ENCODE measurements at regions not wholly inside any gene's neighbourhood (a gene's known extent, or its start where the extent isn't known, plus 50 kb on each side); places are given as distances from the start of the nearest gene placed in this dataset.
A peak's percentile ranks its signal among the peaks of the same experiment; 100 is the strongest.
"Not testable (repeated sequence)": the region's sequence is repeated elsewhere in the genome, so short reads cannot be mapped to it uniquely, and the experiment has no call there.

DNA sequence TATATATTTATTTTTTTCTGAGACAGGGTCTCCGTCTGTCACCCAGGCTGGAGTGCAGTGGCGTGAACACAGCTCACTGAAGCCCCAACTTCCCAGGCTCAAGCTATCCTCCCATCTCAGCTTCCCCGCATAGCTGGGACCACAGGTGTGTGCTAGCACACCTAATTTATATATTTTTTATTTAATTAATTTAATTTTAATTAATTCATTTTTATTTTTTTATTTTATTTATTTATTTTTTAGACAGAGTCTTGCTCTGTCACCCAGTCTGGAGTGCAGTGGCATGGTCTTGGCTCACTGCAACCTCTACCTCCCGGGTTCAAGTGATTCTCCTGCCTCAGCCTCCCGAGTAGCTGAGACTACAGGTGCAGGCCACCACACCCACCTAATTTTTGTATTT, 86.9 kb upstream of the CLINT1 start:
- not testable (repeated sequence) for DNase-seq (ENCODE audit: low spot score)

DNA sequence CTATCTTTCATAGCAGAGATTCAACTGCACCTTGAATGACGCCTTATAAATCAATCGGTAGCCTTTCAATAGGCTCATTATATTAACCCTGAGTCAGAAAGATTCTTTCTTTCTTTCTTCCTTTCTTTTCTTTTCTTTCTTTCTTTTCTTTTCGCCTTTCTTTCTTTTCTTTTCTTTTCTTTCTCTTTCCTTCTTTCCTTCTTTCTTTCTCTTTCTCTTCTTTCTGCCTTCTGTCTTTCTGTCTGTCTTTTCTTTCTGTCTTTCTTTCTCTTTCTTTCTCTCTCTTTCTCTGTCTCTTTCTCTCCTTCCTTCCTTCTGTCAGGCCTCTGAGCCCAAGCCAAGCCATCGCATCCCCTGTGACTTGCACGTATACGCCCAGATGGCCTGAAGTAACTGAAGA, 86.0 kb upstream of the CLINT1 start:
- DNase-seq (ENCODE audit: low spot score) = no peak

DNA sequence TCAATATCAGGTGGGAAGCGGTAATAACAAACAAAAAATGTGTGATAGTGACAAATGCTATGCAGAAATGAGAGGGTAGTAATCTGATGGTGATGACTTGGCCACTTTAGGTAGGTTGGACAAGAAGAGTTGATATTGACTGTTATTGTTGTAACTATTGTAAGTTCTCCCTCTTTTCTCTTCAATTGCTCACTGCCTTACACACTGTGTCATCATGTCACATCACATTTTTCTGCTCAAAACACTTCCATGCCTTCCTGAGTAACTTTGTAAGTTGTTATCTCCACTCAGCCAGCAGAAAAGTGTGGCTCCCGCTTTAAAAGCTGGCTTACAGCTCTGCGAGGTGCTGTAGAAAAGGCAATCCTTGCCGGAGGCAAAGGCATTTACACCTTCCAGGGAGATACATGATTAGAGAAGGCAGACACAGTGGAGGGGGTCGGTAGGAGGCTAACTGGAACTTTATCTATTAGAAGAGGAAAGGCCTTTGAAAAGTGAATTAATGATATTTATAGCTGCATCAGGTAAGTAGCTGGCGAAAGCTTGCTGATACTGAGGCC, 85.2 kb upstream of the CLINT1 start:
- no peak for DNase-seq (ENCODE audit: low spot score)

DNA sequence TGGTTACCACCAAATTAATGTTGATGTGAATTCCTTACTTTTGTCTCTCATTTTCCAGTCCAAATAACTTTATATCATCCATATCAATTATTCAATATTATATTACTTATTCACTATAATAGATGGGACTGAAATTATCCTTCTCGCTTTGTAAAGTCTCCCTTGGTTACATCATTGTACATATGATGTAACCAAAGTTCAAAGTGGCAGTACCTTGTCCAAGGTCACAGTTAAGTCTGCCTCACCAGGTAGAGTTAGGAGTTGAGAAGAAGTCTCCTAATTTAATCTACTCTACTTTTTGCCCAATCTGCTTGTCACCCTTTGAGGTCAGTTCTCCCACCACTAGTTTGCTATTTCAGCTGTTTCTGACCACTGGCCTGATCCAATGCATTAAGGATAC, 83.7 kb upstream of the CLINT1 start:
- no peak for DNase-seq (ENCODE audit: low spot score)

DNA sequence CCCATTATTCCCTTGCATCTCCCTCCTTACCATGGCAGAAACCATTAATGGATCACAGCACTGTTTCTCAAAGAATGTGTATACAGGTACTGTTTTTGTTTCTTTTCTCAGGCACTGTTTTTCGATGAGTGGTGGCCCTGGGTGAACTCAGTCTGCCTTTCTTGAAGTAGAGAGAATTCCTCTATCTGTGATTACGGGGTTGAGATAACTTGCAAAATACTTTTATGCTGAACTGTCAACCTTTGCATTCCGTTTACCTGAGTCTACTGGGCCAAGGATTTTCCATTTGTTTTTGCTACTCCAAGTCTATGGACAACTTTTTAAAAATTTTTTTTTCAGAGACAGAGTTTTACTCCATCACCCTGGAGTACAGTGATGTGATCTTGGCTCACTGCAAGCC, 82.7 kb upstream of the CLINT1 start:
- DNase-seq (ENCODE audit: low spot score) = no peak

DNA sequence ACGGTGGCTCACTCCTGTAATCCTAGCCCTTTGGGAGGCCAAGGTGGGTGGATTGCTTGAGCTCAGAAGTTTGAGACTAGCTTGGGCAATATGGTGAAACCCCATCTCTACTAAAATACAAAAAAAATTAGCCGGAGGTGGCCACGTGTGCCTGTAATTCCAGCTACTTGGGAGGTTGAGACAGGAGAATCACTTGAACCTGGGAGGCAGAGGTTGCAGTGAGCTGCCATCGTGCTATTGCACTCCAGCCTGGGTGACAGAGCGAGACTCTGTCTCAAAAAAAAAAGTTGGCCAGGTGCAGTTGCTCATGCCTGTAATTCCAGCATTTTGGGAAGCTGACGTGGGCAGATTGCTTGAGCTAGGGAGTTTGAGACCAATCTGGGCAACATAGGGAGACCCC, 79.2 kb upstream of the CLINT1 start:
- DNase-seq (ENCODE audit: low spot score) = not testable (repeated sequence)

DNA sequence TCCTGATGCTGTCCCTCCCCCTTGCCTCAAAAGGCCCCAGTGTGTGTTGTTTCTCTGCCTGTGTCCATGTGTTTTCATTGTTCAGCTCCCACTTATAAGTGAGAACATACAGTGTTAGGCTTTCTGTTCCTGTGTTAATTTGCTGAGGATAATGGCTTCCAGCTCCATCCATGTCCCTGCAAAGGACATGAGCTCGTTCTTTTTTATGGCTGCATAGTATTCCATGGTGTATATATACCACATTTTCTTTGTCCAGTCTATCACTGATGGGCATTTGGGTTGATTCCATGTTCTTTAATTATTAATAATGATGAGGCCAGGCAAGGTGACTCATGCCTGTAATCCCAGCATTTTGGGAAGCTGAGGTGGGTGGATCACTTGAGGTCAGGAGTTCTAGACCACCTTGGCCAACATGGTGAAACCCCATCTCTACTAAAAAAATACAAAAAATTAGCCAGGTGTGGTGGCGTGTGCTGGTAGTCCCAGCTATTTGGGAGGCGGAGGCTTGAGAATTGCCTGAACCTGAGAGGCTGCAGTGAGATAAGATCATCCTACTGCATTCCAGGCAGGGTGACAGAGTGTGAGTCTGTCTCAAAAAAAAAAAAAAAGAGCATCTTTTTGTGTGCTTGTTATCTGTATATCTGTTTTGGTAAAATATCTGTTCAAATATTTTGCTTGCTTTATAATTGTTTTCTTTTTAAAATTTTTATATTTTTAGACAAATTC, 78.0 kb upstream of the CLINT1 start:
- DNase-seq (ENCODE audit: low spot score) = not testable (repeated sequence)

DNA sequence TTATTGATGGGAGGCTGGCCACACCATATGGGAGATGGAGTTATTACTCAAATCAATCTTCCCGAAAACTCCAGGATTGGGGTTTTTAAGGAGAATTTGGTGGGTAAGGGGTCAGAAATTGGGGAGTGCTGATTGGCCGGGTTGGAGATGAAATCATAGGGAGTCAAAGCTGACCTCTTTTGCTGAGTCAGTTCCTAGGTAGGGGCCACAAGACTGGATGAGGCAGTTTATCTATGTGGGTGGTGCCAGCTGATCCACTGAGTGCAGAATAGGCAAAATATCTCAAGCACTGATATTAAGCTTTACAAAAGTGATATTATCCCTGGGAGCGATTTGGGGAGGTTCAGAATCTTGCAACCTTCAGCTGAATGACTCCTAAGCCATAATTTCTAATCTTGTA, 75.7 kb upstream of the CLINT1 start:
- no peak for DNase-seq (ENCODE audit: low spot score)

DNA sequence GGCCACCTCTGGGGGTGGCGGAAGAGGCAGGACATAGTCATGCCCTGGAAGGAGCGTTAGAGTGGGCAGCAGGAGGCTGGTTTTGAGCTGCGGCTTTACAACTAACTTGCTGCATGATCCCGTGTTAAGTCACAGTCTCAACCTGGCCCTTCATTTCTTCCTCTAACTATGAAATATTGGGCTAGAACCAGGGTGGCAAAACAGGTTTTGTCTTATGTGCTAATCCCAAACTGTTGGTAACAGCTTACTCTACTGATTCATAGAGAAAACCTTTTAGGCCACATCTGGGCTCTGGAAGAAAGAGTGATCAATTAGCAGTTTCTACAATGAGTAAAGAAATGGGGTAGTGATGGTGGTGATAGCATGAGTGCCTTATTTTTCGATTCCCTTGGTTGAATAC, 74.1 kb upstream of the CLINT1 start:
- no peak for DNase-seq (ENCODE audit: low spot score)

DNA sequence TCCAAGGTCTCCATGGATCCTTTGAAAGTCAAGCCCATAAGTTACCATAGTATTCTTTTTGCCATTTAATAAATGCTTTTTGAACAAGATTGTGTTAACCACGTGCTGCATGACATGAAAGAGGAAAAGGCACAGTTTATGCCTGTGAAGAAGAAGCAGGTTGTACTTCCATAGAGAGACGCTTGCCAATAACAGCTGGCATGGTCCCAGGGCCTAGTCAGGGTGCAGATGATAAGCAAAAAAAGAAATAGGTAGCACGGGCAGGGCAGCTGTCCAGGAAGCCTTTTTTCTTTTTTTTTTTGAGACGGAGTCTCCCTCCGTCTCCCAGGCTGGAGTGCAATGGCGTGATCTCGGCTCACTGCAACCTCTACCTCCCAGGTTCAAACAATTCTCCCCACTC, 71.8 kb upstream of the CLINT1 start:
- DNase-seq (ENCODE audit: low spot score) = no peak

DNA sequence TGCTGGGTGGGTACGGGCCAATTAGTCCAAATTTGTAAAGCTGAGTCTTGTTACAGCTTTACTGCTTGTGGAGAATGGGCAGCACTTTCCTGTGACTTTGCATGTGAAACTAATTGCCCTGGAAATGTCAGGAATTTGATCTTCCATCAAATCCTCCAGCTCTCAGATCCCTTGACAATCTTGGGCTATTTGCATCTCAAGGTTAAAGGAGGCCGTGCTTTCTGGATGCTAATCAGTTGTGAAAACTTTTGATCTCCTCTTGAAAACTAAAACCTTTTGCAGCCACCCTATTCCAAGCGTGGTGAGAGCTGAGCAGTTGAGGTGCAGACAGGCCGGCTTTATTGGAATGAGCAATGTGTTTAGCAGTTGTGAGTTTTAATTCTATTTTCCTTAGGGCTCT, 68.0 kb upstream of the CLINT1 start:
- no peak for DNase-seq (ENCODE audit: low spot score)

DNA sequence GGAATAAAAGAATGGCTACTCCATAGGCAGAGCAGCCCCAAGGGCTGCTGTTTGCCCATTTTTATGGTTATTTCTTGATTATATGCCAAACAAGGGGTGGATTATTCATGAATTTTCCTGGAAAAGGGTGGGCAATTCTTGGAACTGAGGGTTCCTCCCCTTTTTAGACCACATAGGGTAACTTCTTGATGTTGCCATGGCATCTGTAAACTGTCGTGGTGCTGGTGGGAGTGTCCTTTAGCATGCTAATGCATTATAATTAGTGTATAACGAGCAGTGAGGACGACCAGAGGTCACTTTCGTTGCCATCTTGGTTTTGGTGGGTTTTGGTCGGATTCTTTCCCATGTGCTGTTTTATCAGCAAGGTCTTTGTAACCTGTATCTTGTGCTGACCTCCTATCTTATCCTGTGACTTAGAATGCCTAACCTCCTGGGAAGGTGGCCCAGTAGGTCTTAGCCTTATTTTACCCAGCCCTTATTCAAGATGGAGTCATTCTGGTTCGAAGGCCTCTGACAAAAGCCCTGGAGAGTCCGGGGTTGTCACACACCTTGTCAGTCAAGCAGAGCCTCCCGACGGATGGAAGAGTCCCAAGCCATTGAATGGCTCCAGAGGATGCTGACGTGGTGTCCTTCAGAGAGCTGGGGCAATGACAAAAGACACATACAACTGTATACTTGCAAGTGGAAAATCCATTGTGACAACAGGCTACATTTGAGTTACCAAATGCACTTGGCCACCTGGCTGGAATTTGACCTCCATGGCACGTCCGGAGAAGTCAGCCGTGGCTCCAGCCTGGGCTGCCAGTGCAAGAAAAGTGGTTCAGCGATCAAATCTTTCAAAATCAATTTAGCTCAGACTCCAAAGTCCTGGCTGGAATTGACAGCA, 67.1 kb upstream of the CLINT1 start:
- no peak for DNase-seq (ENCODE audit: low spot score)

DNA sequence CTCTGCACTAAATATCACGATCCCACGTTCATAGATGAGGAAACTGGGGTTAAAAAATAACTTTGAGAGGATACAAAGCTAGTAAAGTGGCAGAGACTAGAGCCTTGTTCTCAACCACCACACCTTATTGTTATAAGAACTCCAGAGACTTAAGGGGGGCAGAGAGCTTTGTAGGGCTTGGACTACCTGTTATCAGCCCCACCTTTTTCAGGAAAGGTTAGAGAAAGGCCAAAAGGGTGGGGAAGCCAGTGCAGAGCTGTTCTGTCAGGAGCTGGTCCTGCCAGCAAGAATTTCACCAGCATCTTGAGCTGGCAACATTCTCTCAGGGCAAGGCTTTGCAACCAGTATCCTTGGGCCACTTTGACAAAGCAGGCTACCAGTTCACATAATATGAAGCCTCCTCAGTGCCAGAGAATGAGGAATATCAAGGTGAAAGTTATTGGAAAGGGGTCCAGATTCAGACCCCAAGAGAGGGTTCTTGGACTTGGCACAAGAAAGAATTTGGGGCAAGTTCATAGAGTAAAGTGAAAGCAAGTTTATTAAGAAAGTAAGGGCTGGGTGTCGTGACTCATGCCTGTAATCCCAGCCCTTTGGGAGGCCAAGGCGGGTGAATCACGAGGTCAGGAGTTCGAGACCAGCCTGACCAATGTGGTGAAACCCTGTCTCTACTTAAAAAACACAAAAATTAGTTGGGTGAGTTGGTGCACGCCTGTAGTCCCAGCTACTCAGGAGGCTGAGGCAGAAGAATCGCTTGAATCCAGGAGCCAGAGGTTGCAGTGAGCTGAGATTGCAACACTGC, 66.2 kb upstream of the CLINT1 start:
- no peak for DNase-seq (ENCODE audit: low spot score)

DNA sequence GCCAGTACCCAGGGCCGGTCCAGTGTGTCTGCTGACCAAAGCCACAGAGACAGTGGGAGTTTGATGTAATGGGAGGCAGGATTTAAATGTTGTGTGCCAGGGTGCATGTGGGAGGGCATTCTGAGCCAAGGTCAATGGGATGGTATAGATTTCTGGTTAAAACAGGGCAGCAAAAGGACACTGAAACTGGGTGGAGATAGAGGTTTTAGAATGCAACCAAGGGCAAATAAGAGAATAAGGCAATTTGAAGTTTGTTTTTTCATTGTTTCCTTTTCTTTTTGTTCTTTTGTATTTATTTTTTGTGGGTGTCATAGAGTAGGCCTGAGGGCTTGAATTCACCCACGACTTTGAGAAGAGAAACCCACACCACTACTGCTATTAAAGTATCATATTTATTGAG, 65.5 kb upstream of the CLINT1 start:
- DNase-seq (ENCODE audit: low spot score) = no peak

DNA sequence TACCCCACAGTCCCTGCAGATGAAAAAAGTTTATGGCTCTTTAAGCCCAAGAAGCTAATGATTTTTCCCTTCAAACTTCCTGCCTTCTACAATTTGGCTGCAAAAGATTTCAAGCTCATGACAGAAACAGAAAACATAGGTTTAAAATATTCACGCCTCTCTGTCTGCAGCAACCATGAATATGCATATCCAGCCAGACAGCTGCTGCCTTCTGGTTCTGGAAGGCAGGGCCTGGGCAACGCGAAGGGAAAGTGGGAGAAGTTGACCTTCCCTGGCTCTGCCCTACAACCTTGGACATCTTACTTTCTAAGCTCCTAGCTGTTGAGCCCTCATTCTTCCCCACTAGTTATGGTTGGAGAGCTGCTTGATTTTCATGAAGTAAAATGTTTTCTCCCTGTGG, 64.8 kb upstream of the CLINT1 start:
- no peak for DNase-seq (ENCODE audit: low spot score)

DNA sequence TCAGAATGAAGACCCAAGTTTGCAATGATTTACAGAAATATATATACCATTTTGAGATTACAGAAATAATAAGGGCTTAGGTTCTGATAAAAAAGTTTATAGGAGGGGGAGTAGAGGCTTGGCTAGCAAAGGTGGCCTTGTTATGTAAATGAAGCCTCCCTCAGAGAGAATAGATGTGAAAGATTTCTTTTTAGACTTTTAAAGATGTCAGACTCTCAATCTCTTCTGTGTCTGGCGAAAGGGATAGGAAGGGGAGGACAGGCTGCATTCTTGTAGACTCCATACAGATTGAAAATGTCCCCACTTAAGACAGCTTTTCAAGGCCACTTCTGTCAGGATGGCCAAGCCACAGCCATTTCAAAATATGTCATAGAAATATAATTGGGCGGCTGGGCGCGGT, 63.1 kb upstream of the CLINT1 start:
- DNase-seq (ENCODE audit: low spot score) = no peak

DNA sequence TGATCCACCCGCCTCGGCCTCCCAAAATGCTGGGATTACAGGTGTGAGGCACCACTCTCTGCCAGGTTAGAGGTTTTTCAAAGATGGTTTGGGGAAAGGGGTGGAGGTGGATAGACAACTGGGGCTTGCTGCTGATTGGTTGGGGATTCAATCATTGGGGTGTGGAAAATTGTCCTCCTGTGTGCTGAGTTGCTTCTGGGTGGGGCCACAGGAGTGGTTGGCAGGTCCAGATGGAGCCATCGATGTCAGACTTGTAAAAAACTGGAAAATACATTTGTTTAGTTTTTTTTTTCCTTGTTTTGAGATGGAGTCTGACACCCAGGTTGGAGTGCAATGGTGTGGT, 61.9 kb upstream of the CLINT1 start:
- DNase-seq (ENCODE audit: low spot score) = no peak

DNA sequence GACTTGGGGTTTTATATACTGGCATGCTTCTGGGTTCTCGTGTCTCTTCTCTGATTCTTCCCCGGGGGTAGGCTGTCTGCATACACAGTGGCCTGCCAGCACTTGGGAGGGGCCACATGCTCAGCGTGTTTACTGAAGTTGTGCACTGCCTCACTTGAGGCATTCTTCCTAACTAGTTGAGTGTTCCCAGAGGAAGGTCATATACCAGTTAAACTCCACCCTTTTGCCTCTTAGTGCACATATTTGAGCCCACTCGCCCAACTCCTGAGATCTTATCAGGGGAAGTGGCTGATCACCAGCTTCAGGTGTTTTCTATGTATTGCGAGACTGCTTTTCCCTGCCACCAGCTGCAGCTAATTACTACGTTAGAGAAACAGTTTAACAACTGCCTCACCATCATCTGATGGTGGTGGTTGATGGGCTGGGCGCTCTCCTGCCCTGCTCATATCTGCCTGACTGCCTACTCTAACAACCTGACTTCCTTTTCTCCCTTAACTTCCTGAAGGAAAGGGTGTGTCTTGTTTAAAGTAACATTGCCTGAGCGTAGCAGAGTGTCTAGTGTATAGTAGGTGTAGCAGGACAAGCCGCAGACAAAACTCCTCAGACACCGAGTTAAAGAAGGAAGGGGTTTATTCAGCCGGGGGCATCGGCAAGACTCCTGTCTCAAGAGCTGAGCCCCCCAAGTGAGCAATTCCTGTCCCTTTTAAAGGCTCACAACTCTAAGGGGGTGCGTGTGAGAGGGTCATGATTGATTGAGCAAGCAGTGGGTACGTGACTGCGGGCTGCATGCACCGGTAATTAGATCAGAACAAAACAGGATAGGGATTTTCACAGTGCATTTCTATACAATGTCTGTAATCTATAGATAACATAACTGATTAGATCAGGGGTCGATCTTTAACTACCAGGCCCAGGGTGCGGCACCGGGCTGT, 60.1 kb upstream of the CLINT1 start:
- no peak for DNase-seq (ENCODE audit: low spot score)

DNA sequence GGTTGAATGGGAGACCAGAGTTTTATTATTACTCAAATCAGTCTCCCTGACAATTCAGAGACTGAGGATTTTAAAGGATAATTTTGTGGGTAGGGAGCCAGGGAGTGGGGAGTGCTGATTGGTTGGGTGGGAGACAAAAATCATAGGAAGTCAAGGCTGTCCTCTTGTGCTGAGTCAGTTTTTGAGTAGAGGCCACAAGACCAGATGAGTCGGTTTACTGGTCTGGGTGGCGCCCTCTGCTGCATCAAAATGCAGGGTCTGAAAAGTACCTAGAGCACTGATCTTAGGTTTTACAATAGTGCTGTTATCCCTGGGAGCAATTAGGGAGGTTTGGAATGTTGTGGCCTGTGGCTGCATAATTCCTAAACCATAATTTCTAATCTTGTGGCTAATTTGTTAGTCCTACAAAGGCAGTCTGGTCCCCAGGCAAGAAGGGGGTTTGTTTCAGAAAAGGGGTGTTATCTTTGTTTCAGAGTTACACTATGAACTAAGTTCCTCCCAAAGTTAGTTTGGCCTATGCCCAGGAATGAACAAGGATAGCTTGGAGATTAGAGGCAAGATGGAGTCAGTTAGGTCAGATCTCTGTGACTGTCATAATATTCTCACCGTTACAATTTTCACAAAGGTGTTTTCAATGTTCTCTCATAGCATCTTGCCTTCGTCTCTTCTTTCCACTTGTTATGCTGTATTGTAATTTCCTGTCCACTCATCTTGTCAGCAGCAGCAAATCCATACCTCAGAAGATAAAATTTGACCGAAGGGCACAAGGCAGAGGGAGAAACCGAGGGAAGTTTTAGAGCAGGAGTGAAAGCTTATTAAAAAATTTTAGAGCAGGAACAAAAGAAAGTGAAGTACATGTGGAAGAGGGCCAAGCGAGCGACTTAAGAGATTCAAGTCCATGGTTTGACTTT, 59.2 kb upstream of the CLINT1 start:
- DNase-seq (ENCODE audit: low spot score) = peak; percentile 58

DNA sequence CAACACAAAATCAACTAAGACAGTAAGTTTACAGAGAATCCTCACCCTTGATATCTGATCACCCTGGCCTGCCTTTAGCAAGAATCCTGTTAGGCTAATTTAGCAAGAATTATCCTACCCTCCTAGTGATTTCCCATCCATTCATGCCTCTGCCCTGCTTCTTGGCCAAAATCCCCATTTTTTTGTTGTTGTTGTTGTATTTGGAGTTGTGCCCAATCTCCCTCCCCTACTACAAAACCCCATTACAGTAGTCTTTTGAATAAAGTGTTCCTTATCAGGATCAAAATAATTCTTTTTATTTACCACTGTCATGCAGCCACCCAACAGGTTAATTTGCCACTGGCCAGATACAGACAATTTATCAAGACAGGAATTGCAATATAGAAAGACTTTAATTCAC, 58.5 kb upstream of the CLINT1 start:
- DNase-seq (ENCODE audit: low spot score) = no peak
